ENCODE measurements at regions not wholly inside any gene's neighbourhood (a gene's known extent, or its start where the extent isn't known, plus 50 kb on each side); places are given as distances from the start of the nearest gene placed in this dataset.

DNA sequence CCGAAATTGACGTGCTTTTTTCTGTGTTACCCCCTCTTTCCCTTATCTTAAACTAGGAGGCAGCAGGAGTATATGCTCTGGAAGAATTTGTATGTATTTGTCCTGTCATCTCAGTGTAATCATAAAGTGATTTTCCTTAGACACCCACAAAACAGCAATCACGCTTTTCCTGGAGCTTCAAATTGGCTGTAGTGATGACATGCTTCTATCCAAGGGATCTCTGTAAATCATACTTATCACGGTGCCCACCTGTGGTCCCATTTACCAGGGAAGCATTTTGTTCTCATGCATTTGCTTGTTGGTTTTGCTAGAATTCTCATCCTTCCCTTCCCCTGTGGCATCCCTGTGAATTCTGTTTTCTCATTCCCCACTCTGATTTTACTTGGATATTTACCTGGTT lies 220.8 kb upstream of the THUMPD2 start:
- H4K20me1 ChIP-seq (ENCODE audit: insufficient read depth, low read length) = no peaks in the 10 kb centered on the region
- no peak overlapping the region for H3K9ac ChIP-seq (ENCODE audit: low read length)
- TF ChIP-seq, protein P1, sequence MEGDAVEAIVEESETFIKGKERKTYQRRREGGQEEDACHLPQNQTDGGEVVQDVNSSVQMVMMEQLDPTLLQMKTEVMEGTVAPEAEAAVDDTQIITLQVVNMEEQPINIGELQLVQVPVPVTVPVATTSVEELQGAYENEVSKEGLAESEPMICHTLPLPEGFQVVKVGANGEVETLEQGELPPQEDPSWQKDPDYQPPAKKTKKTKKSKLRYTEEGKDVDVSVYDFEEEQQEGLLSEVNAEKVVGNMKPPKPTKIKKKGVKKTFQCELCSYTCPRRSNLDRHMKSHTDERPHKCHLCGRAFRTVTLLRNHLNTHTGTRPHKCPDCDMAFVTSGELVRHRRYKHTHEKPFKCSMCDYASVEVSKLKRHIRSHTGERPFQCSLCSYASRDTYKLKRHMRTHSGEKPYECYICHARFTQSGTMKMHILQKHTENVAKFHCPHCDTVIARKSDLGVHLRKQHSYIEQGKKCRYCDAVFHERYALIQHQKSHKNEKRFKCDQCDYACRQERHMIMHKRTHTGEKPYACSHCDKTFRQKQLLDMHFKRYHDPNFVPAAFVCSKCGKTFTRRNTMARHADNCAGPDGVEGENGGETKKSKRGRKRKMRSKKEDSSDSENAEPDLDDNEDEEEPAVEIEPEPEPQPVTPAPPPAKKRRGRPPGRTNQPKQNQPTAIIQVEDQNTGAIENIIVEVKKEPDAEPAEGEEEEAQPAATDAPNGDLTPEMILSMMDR (IDR thresholded peaks at IDR 0.05; ENCODE audit: low read depth, low read length) = no peak
- no peak for TF ChIP-seq EZH2phosphoT487 (IDR thresholded peaks at IDR 0.05; ENCODE audit: low read depth)
- H3K27me3 ChIP-seq (ENCODE audit: low read depth, low read length) = no peaks in the 10 kb centered on the region
- H3K9me3 ChIP-seq (ENCODE audit: insufficient read depth, low read length) = no peaks in the 10 kb centered on the region
- no peak overlapping the region for H3K27ac ChIP-seq (ENCODE audit: low read length)
- no peaks in the 10 kb centered on the region for H3K36me3 ChIP-seq (replicated peaks; ENCODE audit: low read depth, low read length)
- no peak overlapping the region for H2AFZ ChIP-seq (ENCODE audit: low read depth, low read length)
- H3K79me2 ChIP-seq (ENCODE audit: low read length) = no peaks in the 10 kb centered on the region
- no peak overlapping the region for H3K4me2 ChIP-seq (ENCODE audit: low read length)
- H3K4me3 ChIP-seq (ENCODE audit: low read length) = no peak overlapping the region
- no peaks in the 10 kb centered on the region for H3K4me1 ChIP-seq (ENCODE audit: low read length)

DNA sequence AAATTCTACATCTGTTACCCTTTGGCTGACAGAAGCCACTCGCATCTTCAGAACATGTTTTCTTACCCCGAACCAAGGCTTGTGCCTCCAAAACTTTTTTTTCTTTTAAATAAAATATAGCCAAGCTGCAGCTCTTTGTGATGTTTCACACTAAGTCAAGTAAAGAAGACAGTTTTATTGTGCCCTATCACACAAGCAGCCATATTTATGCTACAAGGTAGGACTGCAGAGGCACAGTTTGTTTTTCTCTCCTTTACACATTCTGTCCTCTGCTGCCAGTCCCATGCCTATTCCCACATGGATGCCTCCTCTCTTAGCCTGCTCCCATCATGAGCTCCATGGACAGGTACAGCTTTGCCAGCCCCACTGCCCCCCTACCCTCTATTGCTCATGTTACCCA lies 219.6 kb upstream of the THUMPD2 start:
- TF ChIP-seq, protein P1 (IDR thresholded peaks at IDR 0.05; ENCODE audit: low read depth, low read length) = no peak
- TF ChIP-seq EZH2phosphoT487 (IDR thresholded peaks at IDR 0.05; ENCODE audit: low read depth) = no peak
- no peaks in the 10 kb centered on the region for H3K4me1 ChIP-seq (ENCODE audit: low read length)

DNA sequence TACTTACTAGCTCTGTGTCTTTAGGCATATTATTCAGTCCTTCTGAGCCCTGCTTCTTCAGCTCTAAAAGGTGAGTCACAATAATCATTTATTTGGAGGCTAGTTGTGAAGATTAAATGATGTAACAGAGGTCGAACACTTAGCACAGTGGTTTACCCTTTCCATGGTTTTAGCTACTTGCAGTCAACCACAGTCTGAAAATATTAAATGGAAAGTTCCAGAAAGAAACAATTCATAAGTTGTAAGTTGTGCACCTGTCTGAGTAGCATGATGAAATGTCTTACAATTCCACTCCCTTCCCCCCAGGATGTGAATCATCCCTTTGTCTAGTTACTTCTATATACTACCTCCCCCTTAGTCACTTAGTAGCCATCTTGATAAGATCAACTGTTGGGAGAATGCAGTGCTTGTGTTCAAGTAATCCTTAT lies 217.6 kb upstream of the THUMPD2 start:
- H3K27ac ChIP-seq (ENCODE audit: low read length) = no peak overlapping the region
- H3K27me3 ChIP-seq (ENCODE audit: low read depth, low read length) = no peaks in the 10 kb centered on the region
- H4K20me1 ChIP-seq (ENCODE audit: insufficient read depth, low read length) = no peaks in the 10 kb centered on the region
- no peak overlapping the region for H3K9ac ChIP-seq (ENCODE audit: low read length)
- no peaks in the 10 kb centered on the region for H3K9me3 ChIP-seq (ENCODE audit: insufficient read depth, low read length)
- no peak overlapping the region for H2AFZ ChIP-seq (ENCODE audit: low read depth, low read length)
- no peak overlapping the region for H3K4me2 ChIP-seq (ENCODE audit: low read length)
- H3K4me3 ChIP-seq (ENCODE audit: low read length) = no peak overlapping the region
- no peaks in the 10 kb centered on the region for H3K36me3 ChIP-seq (replicated peaks; ENCODE audit: low read depth, low read length)
- TF ChIP-seq EZH2phosphoT487 (IDR thresholded peaks at IDR 0.05; ENCODE audit: low read depth) = no peak
- TF ChIP-seq, protein P1 (IDR thresholded peaks at IDR 0.05; ENCODE audit: low read depth, low read length) = no peak
- H3K4me1 ChIP-seq (ENCODE audit: low read length) = no peaks in the 10 kb centered on the region
- no peaks in the 10 kb centered on the region for H3K79me2 ChIP-seq (ENCODE audit: low read length)

More for the DNA sequence above, 219.6 kb upstream of the THUMPD2 start:
- no peak overlapping the region for H3K4me2 ChIP-seq (ENCODE audit: low read length)
- H3K79me2 ChIP-seq (ENCODE audit: low read length) = no peaks in the 10 kb centered on the region
- no peaks in the 10 kb centered on the region for H4K20me1 ChIP-seq (ENCODE audit: insufficient read depth, low read length)
- H3K9me3 ChIP-seq (ENCODE audit: insufficient read depth, low read length) = no peaks in the 10 kb centered on the region
- H3K27ac ChIP-seq (ENCODE audit: low read length) = no peak overlapping the region
- no peak overlapping the region for H3K9ac ChIP-seq (ENCODE audit: low read length)
- no peak overlapping the region for H2AFZ ChIP-seq (ENCODE audit: low read depth, low read length)
- no peak overlapping the region for H3K4me3 ChIP-seq (ENCODE audit: low read length)
- H3K36me3 ChIP-seq (replicated peaks; ENCODE audit: low read depth, low read length) = no peaks in the 10 kb centered on the region
- H3K27me3 ChIP-seq (ENCODE audit: low read depth, low read length) = no peaks in the 10 kb centered on the region

DNA sequence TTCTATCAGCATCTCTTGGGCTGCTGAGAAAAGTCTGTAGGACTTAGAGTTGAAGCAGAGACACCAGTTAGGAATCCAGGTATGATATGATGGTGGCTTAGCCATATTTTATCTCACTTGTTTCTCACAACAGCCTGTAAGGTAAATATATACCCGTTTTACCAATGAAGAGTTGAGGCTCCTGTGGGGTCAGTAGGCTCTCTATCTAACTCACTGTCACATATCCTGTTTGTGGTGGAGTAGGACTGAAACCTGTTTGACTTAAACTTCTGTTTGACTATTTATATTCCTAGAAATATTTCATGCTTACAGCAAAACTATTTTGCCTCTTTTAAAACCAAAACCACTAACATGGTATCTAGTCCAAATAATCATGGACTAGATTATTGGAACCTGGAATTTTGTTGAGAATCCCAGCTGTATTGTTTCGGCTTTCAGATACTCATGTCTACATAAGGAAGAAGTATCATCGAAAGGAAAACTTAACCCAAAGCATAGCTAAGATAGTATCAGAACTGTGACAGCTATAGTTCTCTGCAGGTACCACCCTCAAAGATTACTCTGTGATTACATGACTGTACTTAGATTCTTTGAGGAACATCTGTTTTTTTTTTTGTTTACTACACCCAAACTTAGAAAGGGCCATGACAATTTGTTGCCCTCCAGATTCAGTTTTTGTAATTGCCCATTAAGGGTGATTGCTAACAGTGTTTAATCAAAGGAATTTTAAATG lies 216.1 kb upstream of the THUMPD2 start:
- Histone ChIP-seq H3K4me3 (ENCODE audit: low read length) (no peak overlapping the region), H2AFZ (ENCODE audit: low read depth, low read length) (no peak overlapping the region)
- TF ChIP-seq, protein P1 (IDR thresholded peaks at IDR 0.05; ENCODE audit: low read depth, low read length) = no peak
- no peak for TF ChIP-seq EZH2phosphoT487 (IDR thresholded peaks at IDR 0.05; ENCODE audit: low read depth)

More for the DNA sequence above, 216.1 kb upstream of the THUMPD2 start:
- Histone ChIP-seq H3K36me3 (replicated peaks; ENCODE audit: low read depth, low read length) (no peaks in the 10 kb centered on the region), H3K4me2 (ENCODE audit: low read length) (no peak overlapping the region), H3K27me3 (ENCODE audit: low read depth, low read length) (no peaks in the 10 kb centered on the region), H3K79me2 (ENCODE audit: low read length) (no peaks in the 10 kb centered on the region), H3K4me1 (ENCODE audit: low read length) (no peaks in the 10 kb centered on the region), H3K9ac (ENCODE audit: low read length) (no peak overlapping the region), H4K20me1 (ENCODE audit: insufficient read depth, low read length) (no peaks in the 10 kb centered on the region), H3K27ac (ENCODE audit: low read length) (no peak overlapping the region), H3K9me3 (ENCODE audit: insufficient read depth, low read length) (no peaks in the 10 kb centered on the region)

Data from OCI-LY3 (cell line).